ENCODE measurements at regions not wholly inside any gene's neighbourhood (a gene's known extent, or its start where the extent isn't known, plus 50 kb on each side); places are given as distances from the start of the nearest gene placed in this dataset.

DNA sequence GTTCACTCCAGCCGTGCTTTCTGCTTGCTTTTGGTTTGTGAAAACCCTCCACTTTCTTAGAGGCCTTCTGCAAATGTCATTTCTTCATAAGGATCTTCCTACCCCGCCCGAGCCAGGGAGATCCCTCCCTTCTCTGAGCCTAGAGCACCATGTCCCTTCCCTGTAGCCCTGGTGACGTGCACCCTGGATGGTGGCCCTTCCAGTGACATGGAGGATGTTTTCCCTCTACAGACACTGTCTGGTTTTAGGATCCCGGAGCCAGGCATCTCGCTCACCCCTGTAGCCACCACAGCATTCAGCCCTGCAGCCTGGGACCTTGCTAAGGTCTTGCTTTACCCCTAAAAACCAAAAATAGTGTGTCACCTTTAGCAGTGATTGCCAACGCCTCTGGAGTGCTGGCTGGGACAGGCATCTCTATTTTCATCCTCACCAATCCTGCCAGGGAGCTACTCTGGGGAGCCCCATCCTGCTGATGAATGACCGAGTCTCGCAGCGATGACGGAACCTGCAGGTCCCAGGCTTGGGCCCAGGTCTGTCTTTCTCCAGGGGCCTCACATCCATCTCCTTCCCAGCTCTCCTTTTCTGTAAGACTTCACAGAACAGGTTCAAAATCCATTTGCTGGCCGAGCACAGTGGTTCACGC lies 394.1 kb upstream of the TNRC6C start:
- H3K9ac ChIP-seq: no peak overlapping the region

DNA sequence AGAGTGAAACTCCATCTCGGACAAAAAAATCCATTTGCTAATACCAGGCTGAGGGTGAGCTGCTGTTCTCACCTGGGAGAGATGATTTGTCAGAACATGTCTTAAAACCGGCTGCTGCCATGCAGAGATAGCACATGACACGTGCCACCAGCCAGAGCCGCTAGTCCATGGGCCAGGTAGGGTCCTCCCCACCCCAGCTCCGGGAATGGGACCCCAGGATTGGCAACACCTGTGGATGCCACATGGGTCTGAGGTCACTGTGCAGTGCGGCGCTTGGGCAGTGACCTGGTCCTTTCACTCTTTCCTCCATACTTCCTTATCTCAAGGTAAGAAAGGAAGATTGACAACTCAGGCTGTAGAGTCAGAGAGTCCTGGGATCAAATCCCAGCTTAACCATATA lies 393.3 kb upstream of the TNRC6C start:
- H3K9ac ChIP-seq: no peak overlapping the region
- H3K4me3 ChIP-seq (IDR thresholded peaks at IDR 0.05; ENCODE audit: insufficient read depth, low read depth, low read length): no peak overlapping the region
- H3K4me2 ChIP-seq: no peak overlapping the region
- H3K79me2 ChIP-seq (ENCODE audit: insufficient read depth, low read depth): no peaks in the 10 kb centered on the region
- H3K4me1 ChIP-seq (ENCODE audit: low read depth, poor library complexity, severe bottlenecking): no peaks in the 10 kb centered on the region
- H3K27me3 ChIP-seq (ENCODE audit: insufficient read depth, low read depth): no peaks in the 10 kb centered on the region; the same call in 1 of the 2 replicates
- H3K27ac ChIP-seq: no peak overlapping the region
- no peaks in the 10 kb centered on the region for H3K36me3 ChIP-seq (ENCODE audit: insufficient read depth)
- no peaks in the 10 kb centered on the region for H4K20me1 ChIP-seq (ENCODE audit: insufficient read depth)
- H2AFZ ChIP-seq (ENCODE audit: low read depth): no peak overlapping the region
- TF ChIP-seq, protein P1, sequence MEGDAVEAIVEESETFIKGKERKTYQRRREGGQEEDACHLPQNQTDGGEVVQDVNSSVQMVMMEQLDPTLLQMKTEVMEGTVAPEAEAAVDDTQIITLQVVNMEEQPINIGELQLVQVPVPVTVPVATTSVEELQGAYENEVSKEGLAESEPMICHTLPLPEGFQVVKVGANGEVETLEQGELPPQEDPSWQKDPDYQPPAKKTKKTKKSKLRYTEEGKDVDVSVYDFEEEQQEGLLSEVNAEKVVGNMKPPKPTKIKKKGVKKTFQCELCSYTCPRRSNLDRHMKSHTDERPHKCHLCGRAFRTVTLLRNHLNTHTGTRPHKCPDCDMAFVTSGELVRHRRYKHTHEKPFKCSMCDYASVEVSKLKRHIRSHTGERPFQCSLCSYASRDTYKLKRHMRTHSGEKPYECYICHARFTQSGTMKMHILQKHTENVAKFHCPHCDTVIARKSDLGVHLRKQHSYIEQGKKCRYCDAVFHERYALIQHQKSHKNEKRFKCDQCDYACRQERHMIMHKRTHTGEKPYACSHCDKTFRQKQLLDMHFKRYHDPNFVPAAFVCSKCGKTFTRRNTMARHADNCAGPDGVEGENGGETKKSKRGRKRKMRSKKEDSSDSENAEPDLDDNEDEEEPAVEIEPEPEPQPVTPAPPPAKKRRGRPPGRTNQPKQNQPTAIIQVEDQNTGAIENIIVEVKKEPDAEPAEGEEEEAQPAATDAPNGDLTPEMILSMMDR (conservative IDR thresholded peaks at IDR 0.05; ENCODE audit: low read depth, low read length): no peak

More for the DNA sequence above, 394.1 kb upstream of the TNRC6C start:
- Histone ChIP-seq H3K4me1 (ENCODE audit: low read depth, poor library complexity, severe bottlenecking) (no peaks in the 10 kb centered on the region), H2AFZ (ENCODE audit: low read depth) (no peak overlapping the region), H3K79me2 (ENCODE audit: insufficient read depth, low read depth) (no peaks in the 10 kb centered on the region), H3K27ac (no peak overlapping the region), H3K4me2 (no peak overlapping the region), H3K36me3 (ENCODE audit: insufficient read depth) (no peaks in the 10 kb centered on the region), H4K20me1 (ENCODE audit: insufficient read depth) (no peaks in the 10 kb centered on the region), H3K27me3 (ENCODE audit: insufficient read depth, low read depth) (peaks cover 6% of the 10 kb centered on the region; the same call in 1 of the 2 replicates), H3K4me3 (IDR thresholded peaks at IDR 0.05; ENCODE audit: insufficient read depth, low read depth, low read length) (no peak overlapping the region)
- TF ChIP-seq, protein P1 (conservative IDR thresholded peaks at IDR 0.05; ENCODE audit: low read depth, low read length): no peak

DNA sequence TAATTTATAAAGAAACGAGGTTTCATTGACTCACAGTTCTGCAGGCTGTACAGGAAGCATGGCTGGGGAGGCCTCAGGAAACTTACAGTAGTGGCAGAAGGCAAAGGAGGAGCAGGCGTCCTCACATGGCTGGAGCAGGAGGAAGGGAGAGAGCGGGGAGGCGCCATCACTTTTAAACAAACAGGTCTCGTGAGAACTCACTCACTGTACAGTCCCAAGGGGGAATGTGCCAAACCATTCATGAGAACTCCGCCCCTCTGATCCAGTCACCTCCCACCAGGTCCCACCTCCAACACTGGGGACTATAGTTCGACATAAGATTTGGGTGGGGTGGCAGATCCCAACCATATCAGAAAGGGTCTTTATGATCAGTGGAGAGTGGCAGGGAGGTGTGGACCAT lies 392.4 kb upstream of the TNRC6C start:
- H3K9ac ChIP-seq: no peak overlapping the region
- no peak overlapping the region for H3K4me3 ChIP-seq (IDR thresholded peaks at IDR 0.05; ENCODE audit: insufficient read depth, low read depth, low read length)
- no peaks in the 10 kb centered on the region for H3K36me3 ChIP-seq (ENCODE audit: insufficient read depth)
- TF ChIP-seq, protein P1 (conservative IDR thresholded peaks at IDR 0.05; ENCODE audit: low read depth, low read length): no peak
- no peak overlapping the region for H3K4me2 ChIP-seq
- H3K4me1 ChIP-seq (ENCODE audit: low read depth, poor library complexity, severe bottlenecking): no peaks in the 10 kb centered on the region
- no peaks in the 10 kb centered on the region for H3K27me3 ChIP-seq (ENCODE audit: insufficient read depth, low read depth)
- H4K20me1 ChIP-seq (ENCODE audit: insufficient read depth): no peaks in the 10 kb centered on the region
- no peaks in the 10 kb centered on the region for H3K79me2 ChIP-seq (ENCODE audit: insufficient read depth, low read depth)
- no peak overlapping the region for H3K27ac ChIP-seq
- no peak overlapping the region for H2AFZ ChIP-seq (ENCODE audit: low read depth)

DNA sequence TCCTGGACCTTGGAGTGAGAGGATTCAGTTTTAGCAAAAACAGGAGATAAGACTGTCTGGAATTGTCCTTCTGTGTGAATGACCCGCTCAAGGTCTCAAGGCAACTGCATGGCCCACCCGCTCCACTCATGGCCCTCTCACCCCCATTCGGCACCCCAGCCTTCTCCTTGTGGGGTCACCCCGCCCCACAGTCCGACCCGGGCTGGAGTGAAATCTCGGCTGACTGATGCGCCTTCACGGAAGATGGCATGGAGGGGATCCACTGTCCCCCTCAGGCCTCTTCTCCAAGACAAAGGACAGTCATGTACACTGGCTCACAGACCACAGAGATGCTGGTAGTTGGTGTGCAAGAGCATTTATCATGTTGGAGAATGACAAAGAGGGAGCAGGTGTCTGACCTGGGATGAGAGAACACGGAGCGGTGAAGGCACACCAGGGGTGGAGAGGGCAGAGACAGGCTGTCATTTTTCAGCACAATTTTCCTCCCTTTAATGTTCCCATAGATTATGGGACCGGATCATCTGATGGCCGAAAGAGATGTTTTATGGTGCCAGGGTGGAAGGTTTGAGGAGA lies 391.9 kb upstream of the TNRC6C start:
- Histone ChIP-seq H3K27me3 (ENCODE audit: insufficient read depth, low read depth) (no peaks in the 10 kb centered on the region), H3K4me3 (IDR thresholded peaks at IDR 0.05; ENCODE audit: insufficient read depth, low read depth, low read length) (no peak overlapping the region), H2AFZ (ENCODE audit: low read depth) (no peak overlapping the region), H3K9ac (no peak overlapping the region), H3K4me2 (no peak overlapping the region), H3K79me2 (ENCODE audit: insufficient read depth, low read depth) (no peaks in the 10 kb centered on the region), H3K27ac (no peak overlapping the region), H3K36me3 (ENCODE audit: insufficient read depth) (no peaks in the 10 kb centered on the region), H4K20me1 (ENCODE audit: insufficient read depth) (no peaks in the 10 kb centered on the region), H3K4me1 (ENCODE audit: low read depth, poor library complexity, severe bottlenecking) (no peaks in the 10 kb centered on the region)
- TF ChIP-seq, protein P1 (conservative IDR thresholded peaks at IDR 0.05; ENCODE audit: low read depth, low read length): no peak
